Stomach (tissue), 8 donors: ENCODE measurements at regions not wholly inside any gene's neighbourhood (a gene's known extent, or its start where the extent isn't known, plus 50 kb on each side); places are given as distances from the start of the nearest gene placed in this dataset.

Experiments
- DNase-seq, 2 donors: peaks; one replicate each; pipeline versions ENCODE4 v3.0.0 to v3.0.0-alpha.2; 2013 to 2019
- H3K27ac ChIP-seq, 5 donors: fragments of 200-600 bp in 4 of 5; sonication (generic) in 4 of 5; one replicate each; pipeline ENCODE4 v1.5.1; 2013 to 2019; ENCODE audit warnings: mild to moderate bottlenecking in 1 of 5, moderate library complexity in 1 of 5
- H3K27me3 ChIP-seq, 3 donors: fragments of 200-600 bp; sonication (generic); one replicate each; pipeline ENCODE4 v1.5.1; 2017 to 2019; ENCODE audit warnings: mixed run types in 1 of 3
- H3K36me3 ChIP-seq, 4 donors: fragments of 200-600 bp; sonication (generic); 1 replicate in 3 of 4; 2 replicates in 1 of 4; pipeline ENCODE4 v1.5.1; 2016 to 2019
- H3K4me1 ChIP-seq, 4 donors: fragments of 200-600 bp; sonication (generic); one replicate each; pipeline ENCODE4 v1.5.1; 2016 to 2019
- H3K4me3 ChIP-seq, 4 donors: fragments of 200-600 bp; sonication (generic) in 3 of 4; one replicate each; pipeline ENCODE4 v1.5.1; 2016 to 2019; ENCODE audit warnings: mild to moderate bottlenecking in 1 of 4
- H3K9me3 ChIP-seq, 4 donors: fragments of 200-600 bp; sonication (generic); one replicate each; pipeline ENCODE4 v1.5.1; 2016 to 2019
- EP300 ChIP-seq: sonication (generic); formaldehyde crosslinking; IDR thresholded peaks from one replicate; pipeline ENCODE4 v1.6.1; 2017; ENCODE audit warnings: antibody characterized with exemption
- POLR2A ChIP-seq, 4 donors: fragments of 450-650 bp; IDR thresholded peaks; one replicate each; pipeline ENCODE4 v1.6.1; 2016; ENCODE audit warnings: antibody characterized with exemption in 4 of 4, control low read depth in 2 of 4, mild to moderate bottlenecking in 1 of 4, moderate library complexity in 1 of 4
- POLR2AphosphoS5 ChIP-seq, 3 donors: sonication (generic); formaldehyde crosslinking; IDR thresholded peaks; one replicate each; pipeline ENCODE4 v1.6.1; 2016; ENCODE audit warnings: antibody characterized with exemption in 3 of 3
- WGBS, 5 donors: extraction: QIAGEN DNeasy Blood & Tissue Kit in 3 of 5; methylation state at CpG; one replicate each; pipeline versions ENCODE4 v1.1.5 to v1.1.7; 2013 to 2018; 5-methylcytosine and 5-hydroxymethylcytosine counted together
- intact Hi-C: fragments of 100-400 bp; cut with DNase I; formaldehyde crosslinking; loops from one replicate; pipeline ENCODE4 v1.15.1; 2023; ENCODE audit warnings: low total_unique reads
- TF ChIP-seq, protein P1 (sequence below), 7 experiments: fragments of 450-650 bp in 4 of 7; fragments of 200-600 bp in 3 of 7; sonication (generic) in 3 of 7; IDR thresholded peaks; one replicate each; pipeline ENCODE4 v1.5.1; 2016 to 2019; ENCODE audit warnings: antibody characterized with exemption in 7 of 7, control low read depth in 2 of 7, mild to moderate bottlenecking in 1 of 7
- donor health status: healthy with polysubstance abuse.
- donor health status: Bipolar disorder and iron deficiency.
- donor health status: healthy.

DNA sequence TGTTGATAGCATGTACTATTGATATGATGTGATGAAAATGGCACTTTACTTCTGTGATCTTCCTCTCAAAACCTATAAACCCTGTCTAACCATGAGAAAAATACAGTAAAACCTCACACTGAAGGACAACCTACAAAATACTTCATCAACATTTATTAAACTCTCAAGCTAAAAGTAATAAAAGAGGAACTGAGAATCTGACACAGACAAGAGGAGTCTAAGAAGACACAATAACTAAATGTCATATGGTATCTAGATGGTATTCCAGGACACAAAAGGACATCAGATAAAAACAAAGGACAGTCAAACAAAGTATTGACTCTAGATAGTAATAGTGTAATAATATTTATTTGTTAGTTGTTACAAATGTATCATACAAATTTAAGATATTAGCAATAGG is 655.3 kb downstream of the SH3BGRL start:
- intact Hi-C loops = no loop called here
- Histone ChIP-seq H3K36me3 (no peaks in the 10 kb centered on the region), H3K4me3 (no peak overlapping the region), H3K9me3 (peaks cover 0 to 15% (median 9%) of the 10 kb centered on the region in 4 donors), H3K27ac (no peak overlapping the region), H3K4me1 (no peaks in the 10 kb centered on the region), H3K27me3 (no peaks in the 10 kb centered on the region)
- DNase-seq = no peak
- no peak for TF ChIP-seq POLR2A (IDR thresholded peaks at IDR 0.05)
- TF ChIP-seq POLR2AphosphoS5 (IDR thresholded peaks at IDR 0.05) = no peak
- TF ChIP-seq EP300 = no peak
- TF ChIP-seq, protein P1, sequence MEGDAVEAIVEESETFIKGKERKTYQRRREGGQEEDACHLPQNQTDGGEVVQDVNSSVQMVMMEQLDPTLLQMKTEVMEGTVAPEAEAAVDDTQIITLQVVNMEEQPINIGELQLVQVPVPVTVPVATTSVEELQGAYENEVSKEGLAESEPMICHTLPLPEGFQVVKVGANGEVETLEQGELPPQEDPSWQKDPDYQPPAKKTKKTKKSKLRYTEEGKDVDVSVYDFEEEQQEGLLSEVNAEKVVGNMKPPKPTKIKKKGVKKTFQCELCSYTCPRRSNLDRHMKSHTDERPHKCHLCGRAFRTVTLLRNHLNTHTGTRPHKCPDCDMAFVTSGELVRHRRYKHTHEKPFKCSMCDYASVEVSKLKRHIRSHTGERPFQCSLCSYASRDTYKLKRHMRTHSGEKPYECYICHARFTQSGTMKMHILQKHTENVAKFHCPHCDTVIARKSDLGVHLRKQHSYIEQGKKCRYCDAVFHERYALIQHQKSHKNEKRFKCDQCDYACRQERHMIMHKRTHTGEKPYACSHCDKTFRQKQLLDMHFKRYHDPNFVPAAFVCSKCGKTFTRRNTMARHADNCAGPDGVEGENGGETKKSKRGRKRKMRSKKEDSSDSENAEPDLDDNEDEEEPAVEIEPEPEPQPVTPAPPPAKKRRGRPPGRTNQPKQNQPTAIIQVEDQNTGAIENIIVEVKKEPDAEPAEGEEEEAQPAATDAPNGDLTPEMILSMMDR (IDR thresholded peaks at IDR 0.05) = no peak

DNA sequence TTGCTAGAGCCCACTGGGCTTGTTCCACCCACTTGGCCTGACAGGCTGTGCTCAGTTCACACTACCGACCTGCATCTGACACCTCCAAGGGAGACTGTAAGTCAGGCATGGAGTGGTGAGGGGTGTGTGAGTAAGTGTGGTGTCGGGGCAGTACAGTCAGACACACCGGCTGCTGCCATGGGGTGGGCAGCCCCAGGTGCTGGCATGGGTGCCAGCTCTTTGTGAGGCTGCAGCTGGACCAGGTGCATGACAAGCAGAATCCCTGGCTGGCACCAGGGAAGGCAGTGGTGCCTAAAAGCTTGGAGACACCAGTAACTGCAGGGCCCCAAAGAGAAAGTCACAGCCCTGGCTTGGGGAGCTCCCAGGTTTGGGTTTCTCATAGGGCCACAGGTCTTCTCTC is 665.0 kb downstream of the SH3BGRL start:
- no peak for DNase-seq
- intact Hi-C loops = no loop called here
- WGBS, 5 donors = 65 to 100% (median 79%) methylated on average over 1 to 3 of the region's 3 CpGs
- no peaks in the 10 kb centered on the region for H3K4me1 ChIP-seq
- peaks cover 0 to 54% (median 18%) of the 10 kb centered on the region in 4 donors for H3K9me3 ChIP-seq
- H3K27me3 ChIP-seq = no peaks in the 10 kb centered on the region
- no peak overlapping the region for H3K27ac ChIP-seq
- no peaks in the 10 kb centered on the region for H3K36me3 ChIP-seq
- TF ChIP-seq POLR2A (IDR thresholded peaks at IDR 0.05) = no peak
- no peak overlapping the region for H3K4me3 ChIP-seq

DNA sequence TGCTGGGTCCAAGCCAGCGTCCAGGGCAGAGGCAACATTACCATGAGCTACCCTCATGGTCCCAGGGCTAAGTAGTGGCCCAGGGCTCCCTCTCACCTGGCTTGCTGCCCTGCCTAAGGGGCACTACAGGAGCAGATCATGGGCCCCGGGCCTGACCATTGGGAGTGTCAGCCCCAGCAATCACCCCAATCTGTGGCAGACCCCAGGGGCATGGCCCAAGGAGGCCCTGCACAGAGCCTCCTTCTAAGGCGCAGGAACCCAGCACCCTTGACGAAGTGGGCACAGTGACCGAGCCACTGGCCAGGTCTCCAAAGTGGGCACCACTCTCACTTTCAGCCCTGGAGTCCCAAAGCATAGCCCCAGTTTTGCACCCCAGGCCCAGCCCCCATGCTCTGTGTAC is 667.1 kb downstream of the SH3BGRL start:
- no peak for TF ChIP-seq EP300
- no peak for TF ChIP-seq POLR2A (IDR thresholded peaks at IDR 0.05)
- no peak for TF ChIP-seq POLR2AphosphoS5 (IDR thresholded peaks at IDR 0.05)
- TF ChIP-seq, protein P1 (IDR thresholded peaks at IDR 0.05) = no peak
- DNase-seq = no peak
- H3K4me1 ChIP-seq = no peaks in the 10 kb centered on the region
- no peaks in the 10 kb centered on the region for H3K36me3 ChIP-seq
- peaks cover 0 to 73% (median 25%) of the 10 kb centered on the region in 4 donors for H3K9me3 ChIP-seq
- 33 to 86% (median 77%) methylated on average over 1 to 5 of the region's 5 CpGs; no CpG with 5 or more reads in 1 of the 5 donors for WGBS, 5 donors
- H3K4me3 ChIP-seq = no peak overlapping the region
- no peaks in the 10 kb centered on the region for H3K27me3 ChIP-seq
- H3K27ac ChIP-seq = no peak overlapping the region
- intact Hi-C loops = no loop called here

DNA sequence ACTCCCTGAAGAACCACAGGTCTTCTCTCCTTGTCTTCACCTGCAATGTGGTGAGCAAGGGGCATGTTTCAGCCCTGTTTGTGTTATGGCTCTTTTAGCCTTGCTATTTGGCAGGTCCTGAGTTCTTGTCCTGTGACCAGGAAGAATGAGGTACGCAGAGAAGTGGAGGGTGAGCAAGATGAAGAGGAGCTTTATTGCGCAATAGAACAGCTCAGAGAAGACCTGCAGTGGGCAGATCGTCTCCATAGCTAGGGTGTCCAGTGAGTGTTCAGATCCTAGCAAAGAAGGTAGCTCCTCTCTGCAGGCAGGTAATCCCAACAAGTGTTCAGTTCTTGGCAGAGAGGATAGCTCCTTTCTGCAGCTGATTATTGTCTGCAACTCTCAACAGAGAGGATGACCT is 672.9 kb downstream of the SH3BGRL start:
- DNase-seq = no peak
- Histone ChIP-seq H3K9me3 (peaks cover 0 to 46% (median 22%) of the 10 kb centered on the region in 4 donors), H3K4me1 (no peaks in the 10 kb centered on the region), H3K27ac (no peak overlapping the region), H3K27me3 (no peaks in the 10 kb centered on the region), H3K36me3 (no peaks in the 10 kb centered on the region), H3K4me3 (no peak overlapping the region)
- TF ChIP-seq EP300 (no peak), POLR2A (IDR thresholded peaks at IDR 0.05) (no peak), POLR2AphosphoS5 (IDR thresholded peaks at IDR 0.05) (no peak)
- TF ChIP-seq, protein P1 (IDR thresholded peaks at IDR 0.05) = no peak
- 72 to 92% (median 84%) methylated on average over 3 of the region's 3 CpGs for WGBS, 5 donors
- intact Hi-C loops = no loop called here

DNA sequence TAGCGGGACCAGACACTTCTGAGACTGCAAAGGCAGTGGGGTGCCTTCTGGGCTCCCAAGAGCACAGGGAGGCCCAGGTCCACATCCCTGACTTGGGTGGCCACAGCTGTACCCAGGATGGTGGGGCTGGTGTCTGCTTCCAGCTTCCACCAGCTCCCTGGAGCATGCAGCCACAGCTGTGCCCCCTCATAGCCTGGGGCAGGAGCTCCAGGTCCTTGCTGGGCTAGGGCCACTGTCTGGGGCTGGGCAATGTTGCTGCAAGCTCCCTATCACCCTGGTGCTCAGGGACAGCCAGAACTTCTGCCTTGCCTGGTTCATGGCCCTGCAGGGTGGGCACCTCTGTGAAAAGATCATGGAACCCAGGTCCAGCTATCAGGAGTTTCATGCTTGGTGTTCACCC is 673.9 kb downstream of the SH3BGRL start:
- TF ChIP-seq POLR2AphosphoS5 (IDR thresholded peaks at IDR 0.05) (no peak), POLR2A (IDR thresholded peaks at IDR 0.05) (no peak), EP300 (no peak)
- TF ChIP-seq, protein P1 (IDR thresholded peaks at IDR 0.05) = no peak
- Histone ChIP-seq H3K36me3 (no peaks in the 10 kb centered on the region), H3K4me1 (no peaks in the 10 kb centered on the region), H3K27me3 (no peaks in the 10 kb centered on the region), H3K27ac (no peak overlapping the region), H3K9me3 (peaks cover 0 to 45% (median 22%) of the 10 kb centered on the region in 4 donors), H3K4me3 (no peak overlapping the region)
- WGBS, 5 donors = 73 to 100% (median 95%) methylated on average over 1 of the region's 1 CpG; no CpG with 5 or more reads in 2 of the 5 donors
- intact Hi-C loops = no loop called here
- DNase-seq = no peak
